IMR-90 (cell line): ENCODE measurements at regions not wholly inside any gene's neighbourhood (a gene's known extent, or its start where the extent isn't known, plus 50 kb on each side); places are given as distances from the start of the nearest gene placed in this dataset.

ENCODE experiments used
- ATAC-seq: fragments of 200-7000 bp; cut with Tn5 transposase; 2 replicates; pipeline ENCODE4 v1.9.1; 2020; ENCODE audit warnings: low read depth, mild to moderate bottlenecking, moderate library complexity
- BruUV-seq: library from RNA; stranded (reverse); fragments of 400-500 nt; replicated peaks from 2 replicates; lab custom pipeline; 2021; lab: Mats Ljungman, UMichigan
- CTCF ChIA-PET: fragments of 300-600 bp; formaldehyde crosslinking; extraction: SDS; loops from one replicate; lab custom pipeline; 2021; ENCODE audit warnings: antibody characterized with exemption; lab: Yijun Ruan, JAX
- POLR2A ChIA-PET: fragments of 300-600 bp; sonication (Branson Sonifier 250); formaldehyde crosslinking; loops from one replicate; lab custom pipeline; 2022; ENCODE audit warnings: antibody characterized with exemption; ENCODE audit not compliant: unreplicated experiment; lab: Charles Lee
- DNase-seq: peaks from one replicate; pipeline ENCODE4 v3.0.0; 2013
- H2AFZ ChIP-seq: replicated peaks from 2 replicates; pipeline ENCODE3; 2013; ENCODE audit warnings: low read length, mild to moderate bottlenecking; ENCODE audit not compliant: poor library complexity
- H2AK5ac ChIP-seq: 2 replicates; pipeline ENCODE4 v1.6.1; 2013; ENCODE audit warnings: low read depth, low read length, inconsistent platforms
- H2AK9ac ChIP-seq: replicated peaks from 2 replicates; pipeline ENCODE3; 2013; ENCODE audit warnings: mild to moderate bottlenecking, low read depth, low read length, moderate library complexity; ENCODE audit not compliant: poor library complexity
- H2BK120ac ChIP-seq: 2 replicates; pipeline ENCODE4 v1.6.1; 2013; ENCODE audit warnings: low read depth, low read length, inconsistent platforms
- H2BK15ac ChIP-seq: 3 replicates; pipeline ENCODE4 v1.6.1; 2013; ENCODE audit warnings: low read depth, low read length, inconsistent platforms
- H2BK20ac ChIP-seq: 2 replicates; pipeline ENCODE4 v1.6.1; 2013; ENCODE audit warnings: low read depth, mild to moderate bottlenecking, inconsistent platforms, low read length, moderate library complexity
- H2BK5ac ChIP-seq: 2 replicates; pipeline ENCODE4 v1.6.1; 2013; ENCODE audit warnings: mild to moderate bottlenecking, low read depth, low read length, inconsistent platforms; ENCODE audit not compliant: poor library complexity, severe bottlenecking
- H3K14ac ChIP-seq: replicated peaks from 2 replicates; pipeline ENCODE4 v1.6.1; 2013; ENCODE audit warnings: low read depth, low read length, inconsistent platforms
- H3K18ac ChIP-seq: 2 replicates; pipeline ENCODE4 v1.6.1; 2013; ENCODE audit warnings: low read depth, low read length, control low read depth
- H3K23ac ChIP-seq: 2 replicates; pipeline ENCODE4 v1.6.1; 2013; ENCODE audit warnings: low read depth, low read length, inconsistent platforms
- H3K27ac ChIP-seq: 2 replicates; pipeline ENCODE4 v1.5.1; 2013; ENCODE audit warnings: mild to moderate bottlenecking, control low read depth, low read length; ENCODE audit not compliant: insufficient read depth
- H3K27me3 ChIP-seq: 2 replicates; pipeline ENCODE4 v1.6.1; 2013; ENCODE audit warnings: low read length; ENCODE audit not compliant: control insufficient read depth, insufficient read depth
- H3K36me3 ChIP-seq: 2 replicates; pipeline ENCODE4 v1.6.1; 2013; ENCODE audit warnings: low read length, mixed read lengths; ENCODE audit not compliant: control insufficient read depth, insufficient read depth
- H3K4ac ChIP-seq: 2 replicates; pipeline ENCODE4 v1.6.1; 2013; ENCODE audit warnings: low read depth, low read length, inconsistent platforms
- H3K4me1 ChIP-seq: 2 replicates; pipeline ENCODE4 v1.6.1; 2013; ENCODE audit warnings: low read length, mixed read lengths; ENCODE audit not compliant: control insufficient read depth, insufficient read depth
- H3K4me2 ChIP-seq: 2 replicates; pipeline ENCODE4 v1.6.1; 2013; ENCODE audit warnings: low read depth, mild to moderate bottlenecking, control low read depth, low read length, moderate library complexity
- H3K4me3 ChIP-seq: 2 replicates; pipeline ENCODE4 v1.5.1; 2013; ENCODE audit warnings: low read depth, mild to moderate bottlenecking, control low read depth, low read length, moderate library complexity; ENCODE audit not compliant: insufficient read depth
- H3K56ac ChIP-seq: 2 replicates; pipeline ENCODE4 v1.6.1; 2013; ENCODE audit warnings: low read length, inconsistent platforms; ENCODE audit not compliant: insufficient read depth; ENCODE audit errors: extremely low read depth
- H3K79me1 ChIP-seq, 2 experiments: 2 replicates each; pipeline ENCODE4 v1.6.1; 2013; ENCODE audit warnings: low read length in 2 of 2, inconsistent platforms in 1 of 2, low read depth in 1 of 2
- H3K9ac ChIP-seq: 2 replicates; pipeline ENCODE4 v1.6.1; 2013; ENCODE audit warnings: low read depth, low read length, control low read depth
- H3K9me1 ChIP-seq: 2 replicates; pipeline ENCODE4 v1.6.1; 2013; ENCODE audit warnings: low read length, inconsistent platforms; ENCODE audit not compliant: insufficient read depth
- H3K9me3 ChIP-seq: 2 replicates; pipeline ENCODE4 v1.6.1; 2013; ENCODE audit warnings: low read length; ENCODE audit not compliant: control insufficient read depth, insufficient read depth
- H4K20me1 ChIP-seq: 2 replicates; pipeline ENCODE4 v1.6.1; 2013; ENCODE audit warnings: low read length, inconsistent platforms; ENCODE audit not compliant: insufficient read depth
- H4K5ac ChIP-seq: 2 replicates; pipeline ENCODE4 v1.6.1; 2013; ENCODE audit warnings: mild to moderate bottlenecking, low read depth, low read length, control low read depth
- H4K8ac ChIP-seq, 2 experiments: 2 replicates each; pipeline ENCODE4 v1.6.1; 2013; ENCODE audit warnings: low read depth in 2 of 2, low read length in 2 of 2, control low read depth in 1 of 2, inconsistent platforms in 1 of 2
- H4K91ac ChIP-seq: 2 replicates; pipeline ENCODE4 v1.6.1; 2013; ENCODE audit warnings: low read depth, low read length, inconsistent platforms; ENCODE audit not compliant: insufficient read depth
- MAFK ChIP-seq: IDR thresholded peaks from 2 replicates; pipeline ENCODE4 v1.6.1; 2012; ENCODE audit warnings: low read depth, low read length, improper control_type of control experiment
- MXI1 ChIP-seq: IDR thresholded peaks from 2 replicates; pipeline ENCODE4 v1.6.1; 2012; ENCODE audit warnings: low read depth, mild to moderate bottlenecking, low read length, moderate library complexity, borderline replicate concordance
- POLR2A ChIP-seq: IDR thresholded peaks from 2 replicates; pipeline ENCODE4 v1.6.1; 2012; ENCODE audit warnings: mild to moderate bottlenecking, low read depth, low read length
- RFX5 ChIP-seq: IDR thresholded peaks from 2 replicates; pipeline ENCODE4 v1.8.0; 2012; ENCODE audit warnings: low read depth, mild to moderate bottlenecking, low read length, moderate library complexity
- SMC3 ChIP-seq: fragments of 150-350 bp; IDR thresholded peaks from 2 replicates; pipeline ENCODE4 v1.6.1; 2016; ENCODE audit warnings: low read depth, mild to moderate bottlenecking, antibody characterized with exemption, low read length, moderate library complexity
- WGBS, 2 experiments: methylation state at CpG; one replicate each; pipeline versions ENCODE4 v1.1.5 to v1.1.7; 2013; ENCODE audit warnings: missing lambda C conversion rate in 2 of 2; ENCODE audit not compliant: insufficient read length in 1 of 2; ENCODE audit errors: extremely low coverage in 2 of 2; 5-methylcytosine and 5-hydroxymethylcytosine counted together
- dilution Hi-C: fragments of 300-500 bp; cut with HindIII; formaldehyde crosslinking; loops from one replicate; pipeline ENCODE4 v1.14.3; 2018; ENCODE audit warnings: low sequenced_read_pairs; ENCODE audit not compliant: unreplicated experiment
- in situ Hi-C: fragments of 300-500 bp; cut with MboI; formaldehyde crosslinking; loops from 3 replicates; pipeline ENCODE4 v1.14.3; 2019; ENCODE audit warnings: low sequenced_read_pairs, inconsistent platforms, mixed read lengths
- intact Hi-C: fragments of 100-400 bp; cut with micrococcal nuclease; formaldehyde crosslinking; loops from 2 replicates; pipeline ENCODE4 v1.10.0; 2022
- TF ChIP-seq, protein P1 (sequence below): fragments of 150-350 bp; IDR thresholded peaks from 2 replicates; pipeline ENCODE4 v1.6.1; 2016; ENCODE audit warnings: low read depth, mild to moderate bottlenecking, low read length, moderate library complexity, borderline replicate concordance

GRCh38 chr13:36531746-36532486, 99.6 kb downstream of the CCNA1 start:
- H2AK9ac ChIP-seq = no peak overlapping the region
- H2BK120ac ChIP-seq = no peak overlapping the region
- no peak overlapping the region for H3K4ac ChIP-seq
- dilution Hi-C loops = no loop called here
- POLR2A ChIA-PET = no interaction called here
- H3K4me1 ChIP-seq = no peaks in the 10 kb centered on the region
- no peak overlapping the region for H4K8ac ChIP-seq
- no peak overlapping the region for H3K27ac ChIP-seq
- no peak overlapping the region for H3K56ac ChIP-seq
- H3K79me1 ChIP-seq = no peaks in the 10 kb centered on the region
- no peaks in the 10 kb centered on the region for H3K9me3 ChIP-seq
- H3K23ac ChIP-seq = no peak overlapping the region
- in situ Hi-C loops = no loop called here
- H3K4me3 ChIP-seq = no peak overlapping the region
- H4K20me1 ChIP-seq = no peaks in the 10 kb centered on the region
- H3K14ac ChIP-seq = no peak overlapping the region
- H3K18ac ChIP-seq = no peak overlapping the region
- no peak overlapping the region for H2AK5ac ChIP-seq
- WGBS, 2 experiments = no CpG with 5 or more reads among the region's 5 CpGs
- no peak overlapping the region for H2BK20ac ChIP-seq
- H3K9ac ChIP-seq = no peak overlapping the region
- no peak overlapping the region for H2BK5ac ChIP-seq
- no peak overlapping the region for H3K4me2 ChIP-seq
- no peaks in the 10 kb centered on the region for H3K9me1 ChIP-seq
- no TSS peak for BruUV-seq
- no peaks in the 10 kb centered on the region for H3K36me3 ChIP-seq
- intact Hi-C loops = no loop called here
- H2BK15ac ChIP-seq = no peak overlapping the region
- CTCF ChIA-PET = no interaction called here
- no peak for TF ChIP-seq RFX5
- TF ChIP-seq POLR2A = no peak
- TF ChIP-seq SMC3 = no peak
- TF ChIP-seq MAFK = no peak
- no peak for TF ChIP-seq MXI1
- TF ChIP-seq, protein P1, sequence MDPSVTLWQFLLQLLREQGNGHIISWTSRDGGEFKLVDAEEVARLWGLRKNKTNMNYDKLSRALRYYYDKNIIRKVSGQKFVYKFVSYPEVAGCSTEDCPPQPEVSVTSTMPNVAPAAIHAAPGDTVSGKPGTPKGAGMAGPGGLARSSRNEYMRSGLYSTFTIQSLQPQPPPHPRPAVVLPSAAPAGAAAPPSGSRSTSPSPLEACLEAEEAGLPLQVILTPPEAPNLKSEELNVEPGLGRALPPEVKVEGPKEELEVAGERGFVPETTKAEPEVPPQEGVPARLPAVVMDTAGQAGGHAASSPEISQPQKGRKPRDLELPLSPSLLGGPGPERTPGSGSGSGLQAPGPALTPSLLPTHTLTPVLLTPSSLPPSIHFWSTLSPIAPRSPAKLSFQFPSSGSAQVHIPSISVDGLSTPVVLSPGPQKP = no peak
- ATAC-seq (no peak), DNase-seq (no peak)
- no peak overlapping the region for H4K91ac ChIP-seq
- no peak overlapping the region for H4K5ac ChIP-seq
- no peaks in the 10 kb centered on the region for H3K27me3 ChIP-seq
- H2AFZ ChIP-seq = no peak overlapping the region
